HL-60 (cell line): ENCODE measurements at regions not wholly inside any gene's neighbourhood (a gene's known extent, or its start where the extent isn't known, plus 50 kb on each side); places are given as distances from the start of the nearest gene placed in this dataset.

Experiments used
- DNase-seq, 2 experiments: peaks; one replicate each; pipeline ENCODE4 v3.0.0-alpha.2; 2010 to 2020; ENCODE audit warnings: low read depth in 1 of 2, low spot score in 1 of 2
- H3K27ac ChIP-seq: fragments of 250-450 bp; sonication (Bioruptor Pico); replicated peaks from 2 replicates; pipeline ENCODE4 v1.5.1; 2020; ENCODE audit warnings: mild to moderate bottlenecking, moderate library complexity
- H3K27me3 ChIP-seq: fragments of 250-450 bp; sonication (Bioruptor Pico); 2 replicates; pipeline ENCODE4 v1.5.1; 2021; ENCODE audit warnings: mild to moderate bottlenecking, moderate library complexity; ENCODE audit not compliant: insufficient read depth, poor library complexity, severe bottlenecking
- H3K4me3 ChIP-seq: replicated peaks from 2 replicates; pipeline ENCODE4 v1.5.1; 2011; ENCODE audit warnings: mild to moderate bottlenecking, control low read depth, low read length; ENCODE audit not compliant: insufficient read depth
- CTCF ChIP-seq: IDR thresholded peaks from one replicate; pipeline ENCODE4 v1.5.1; 2011; ENCODE audit warnings: low read length, control low read depth, inconsistent platforms; ENCODE audit not compliant: insufficient read depth
- GABPA ChIP-seq: IDR thresholded peaks from 2 replicates; pipeline ENCODE4 v1.6.1; 2012; ENCODE audit warnings: low read depth
- POLR2AphosphoS5 ChIP-seq: IDR thresholded peaks from 2 replicates; pipeline ENCODE4 v1.6.1; 2012; ENCODE audit warnings: low read depth
- REST ChIP-seq: IDR thresholded peaks from 2 replicates; pipeline ENCODE4 v1.6.1; 2012; ENCODE audit warnings: low read depth; ENCODE audit not compliant: insufficient replicate concordance
- SPI1 ChIP-seq: IDR thresholded peaks from 2 replicates; pipeline ENCODE4 v1.6.1; 2012; ENCODE audit warnings: low read depth, mild to moderate bottlenecking, borderline replicate concordance

- Histone ChIP-seq H3K4me3 (no peak overlapping the region), H3K27ac (no peak overlapping the region), H3K27me3 (no peaks in the 10 kb centered on the region)
- no peak for DNase-seq
- TF ChIP-seq REST: no peak
- no peak for TF ChIP-seq POLR2AphosphoS5
- no peak for TF ChIP-seq GABPA
These were observed 105.1 kb upstream of the KCNJ16 start for GRCh38 chr17:69969897-69970296.

- Histone ChIP-seq H3K27me3 (no peaks in the 10 kb centered on the region), H3K27ac (no peak overlapping the region)
These were observed 102.8 kb upstream of the KCNJ16 start for GRCh38 chr17:69972251-69972650.

GRCh38 chr17:69975808-69976207, 99.2 kb upstream of the KCNJ16 start:
- TF ChIP-seq CTCF: no peak
- TF ChIP-seq POLR2AphosphoS5: no peak
- no peak for TF ChIP-seq REST
- no peak for TF ChIP-seq GABPA
- TF ChIP-seq SPI1: no peak
- no peak for DNase-seq
- no peak overlapping the region for H3K4me3 ChIP-seq
- H3K27me3 ChIP-seq: no peaks in the 10 kb centered on the region
- H3K27ac ChIP-seq: no peak overlapping the region

More at GRCh38 chr17:69972251-69972650, 102.8 kb upstream of the KCNJ16 start:
- no peak for DNase-seq
- no peak overlapping the region for H3K4me3 ChIP-seq
- TF ChIP-seq POLR2AphosphoS5 (no peak), CTCF (no peak), SPI1 (no peak), GABPA (no peak), REST (no peak)
